Fibroblast of villous mesenchyme (primary cell): ENCODE measurements at regions not wholly inside any gene's neighbourhood (a gene's known extent, or its start where the extent isn't known, plus 50 kb on each side); places are given as distances from the start of the nearest gene placed in this dataset.
"Not testable (repeated sequence)": the region's sequence is repeated elsewhere in the genome, so short reads cannot be mapped to it uniquely, and the experiment has no call there.

Source experiments
- DNase-seq: peaks from one replicate; pipeline ENCODE4 v3.0.0-alpha.2; 2010; ENCODE audit warnings: low read depth
- H3K4me3 ChIP-seq: 2 replicates; pipeline ENCODE4 v1.5.1; 2011; ENCODE audit warnings: low read depth, mild to moderate bottlenecking, low read length
- TF ChIP-seq, protein P1 (sequence below): IDR thresholded peaks from 2 replicates; pipeline ENCODE4 v1.5.1; 2012; ENCODE audit warnings: low read depth, mild to moderate bottlenecking, low read length; ENCODE audit not compliant: insufficient read depth

DNA sequence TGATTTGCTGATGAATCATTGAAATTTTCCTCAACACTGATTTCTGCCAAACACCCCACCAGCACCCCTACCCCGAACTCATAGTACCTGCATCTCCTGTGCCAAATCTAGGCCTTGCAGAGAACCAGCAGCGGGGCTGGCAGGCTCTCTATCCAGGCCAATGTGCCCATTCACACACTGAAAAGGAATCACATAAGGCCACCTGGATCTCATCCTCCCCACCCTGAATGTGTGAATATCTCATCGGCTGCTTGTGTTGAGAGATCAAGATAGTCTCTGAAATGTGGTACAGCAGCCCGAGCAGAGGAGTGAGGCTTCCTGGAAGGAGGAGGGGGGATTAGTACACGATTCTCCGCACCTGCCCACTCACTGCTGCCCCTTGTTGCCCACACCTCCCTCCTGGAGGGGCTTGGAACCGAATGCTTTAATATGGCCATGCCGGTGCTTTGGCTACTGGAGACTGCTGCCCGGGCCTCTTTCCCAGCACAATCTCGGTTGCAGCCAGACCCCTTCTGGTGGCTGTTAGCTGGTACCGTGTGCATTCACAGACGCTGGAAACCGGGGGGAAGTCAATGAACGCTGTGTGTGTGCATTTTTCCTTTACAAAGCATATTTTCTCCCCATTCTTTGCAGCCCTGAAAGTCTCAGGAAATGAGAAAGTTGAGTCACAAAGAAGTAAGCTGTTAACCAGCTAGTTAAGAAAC, 619.5 kb downstream of the MATN1 start:
- TF ChIP-seq, protein P1, sequence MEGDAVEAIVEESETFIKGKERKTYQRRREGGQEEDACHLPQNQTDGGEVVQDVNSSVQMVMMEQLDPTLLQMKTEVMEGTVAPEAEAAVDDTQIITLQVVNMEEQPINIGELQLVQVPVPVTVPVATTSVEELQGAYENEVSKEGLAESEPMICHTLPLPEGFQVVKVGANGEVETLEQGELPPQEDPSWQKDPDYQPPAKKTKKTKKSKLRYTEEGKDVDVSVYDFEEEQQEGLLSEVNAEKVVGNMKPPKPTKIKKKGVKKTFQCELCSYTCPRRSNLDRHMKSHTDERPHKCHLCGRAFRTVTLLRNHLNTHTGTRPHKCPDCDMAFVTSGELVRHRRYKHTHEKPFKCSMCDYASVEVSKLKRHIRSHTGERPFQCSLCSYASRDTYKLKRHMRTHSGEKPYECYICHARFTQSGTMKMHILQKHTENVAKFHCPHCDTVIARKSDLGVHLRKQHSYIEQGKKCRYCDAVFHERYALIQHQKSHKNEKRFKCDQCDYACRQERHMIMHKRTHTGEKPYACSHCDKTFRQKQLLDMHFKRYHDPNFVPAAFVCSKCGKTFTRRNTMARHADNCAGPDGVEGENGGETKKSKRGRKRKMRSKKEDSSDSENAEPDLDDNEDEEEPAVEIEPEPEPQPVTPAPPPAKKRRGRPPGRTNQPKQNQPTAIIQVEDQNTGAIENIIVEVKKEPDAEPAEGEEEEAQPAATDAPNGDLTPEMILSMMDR, result no peak
- H3K4me3 ChIP-seq, result no peak overlapping the region
- no peak for DNase-seq

DNA sequence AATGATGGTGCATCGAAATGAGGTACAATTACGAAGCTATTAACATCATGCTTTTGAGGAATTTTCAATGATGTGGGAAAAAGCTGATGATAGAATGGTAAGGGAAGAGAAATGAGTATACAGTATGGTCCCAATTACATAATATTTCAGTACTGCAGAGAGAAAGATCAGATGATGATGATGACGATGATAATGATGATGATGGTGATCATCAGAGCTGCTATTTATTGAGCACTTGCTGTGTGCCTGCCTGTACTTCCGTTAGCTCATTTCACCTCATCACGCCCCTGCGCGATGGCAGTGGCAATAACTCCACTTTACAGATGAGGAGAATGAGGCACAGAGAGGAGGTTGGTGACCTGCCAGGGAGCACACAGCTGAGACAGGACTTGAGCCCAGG, 620.8 kb downstream of the MATN1 start:
- H3K4me3 ChIP-seq, result no peak overlapping the region
- TF ChIP-seq, protein P1, result no peak
- DNase-seq, result no peak

DNA sequence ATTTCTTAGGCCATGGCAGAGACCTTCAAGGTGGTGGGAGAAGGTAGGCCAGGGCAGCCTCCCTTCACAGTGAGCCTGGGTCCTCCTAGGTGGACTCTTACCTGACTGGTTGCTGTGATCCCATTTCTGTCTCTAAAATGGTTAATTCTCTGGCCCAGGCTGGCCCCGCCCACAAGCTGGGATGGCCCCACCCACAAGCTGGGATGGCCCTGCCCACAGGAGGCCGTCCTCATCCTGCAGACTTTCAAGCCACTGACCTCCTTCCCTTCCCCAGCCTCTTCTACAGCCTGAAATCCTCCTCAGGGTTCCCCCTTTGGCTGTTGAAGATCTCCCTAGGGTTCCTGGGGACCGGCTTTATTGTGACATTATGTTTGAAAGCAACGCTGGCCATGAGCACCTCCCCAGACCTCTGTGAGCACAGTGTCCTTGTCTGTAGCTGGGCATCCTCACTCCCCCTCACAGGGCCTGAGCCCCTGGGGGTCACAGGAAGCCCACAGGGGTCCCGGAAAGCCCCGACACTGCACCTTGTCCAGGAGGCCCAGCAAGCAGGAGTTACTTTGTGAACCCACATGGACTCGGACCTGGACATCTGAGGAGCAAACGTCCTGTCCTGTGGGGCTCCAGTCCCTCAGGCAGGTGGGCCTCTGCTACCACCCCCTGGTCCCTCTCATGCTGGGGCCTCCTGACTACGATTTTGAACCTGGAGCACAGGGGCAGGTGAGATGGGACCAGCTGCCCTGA, 621.7 kb downstream of the MATN1 start:
- no peak for DNase-seq
- TF ChIP-seq, protein P1, result no peak
- no peak overlapping the region for H3K4me3 ChIP-seq

DNA sequence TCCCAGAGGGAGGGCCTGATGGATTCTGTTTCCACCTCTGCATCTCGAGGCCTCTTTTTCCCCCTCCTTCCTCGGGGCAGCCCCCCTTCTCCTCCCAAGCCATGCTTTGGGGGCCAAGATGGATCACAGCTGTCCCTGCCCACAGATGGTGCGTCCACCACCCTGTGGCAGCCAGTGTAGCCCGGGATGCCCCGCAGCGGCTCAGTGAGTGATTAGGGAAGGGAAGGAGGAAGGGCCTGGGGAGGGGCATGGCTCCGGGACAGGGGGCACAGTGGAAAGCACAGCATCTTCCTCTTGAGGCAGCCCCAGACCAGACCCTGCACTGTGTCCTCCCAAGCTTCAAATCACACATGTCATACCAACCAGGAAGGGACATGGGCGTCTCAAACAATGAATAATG, 622.4 kb downstream of the MATN1 start:
- DNase-seq, result no peak

DNA sequence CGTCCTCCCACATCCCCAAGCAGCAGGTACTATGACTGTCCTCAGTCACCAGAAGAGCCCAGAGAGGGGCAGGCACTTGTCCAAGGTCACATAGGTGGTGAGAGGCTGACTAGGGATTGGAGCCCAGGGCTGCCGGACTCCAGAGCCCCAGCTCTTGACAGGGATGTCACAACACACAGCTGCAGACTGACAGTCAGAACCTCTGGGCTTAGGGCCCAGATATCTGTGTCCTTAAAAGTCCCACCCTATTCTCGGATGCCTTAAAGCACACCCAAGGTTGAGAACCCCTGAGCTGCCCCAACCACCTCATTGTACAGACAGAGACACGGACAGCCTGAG, 622.9 kb downstream of the MATN1 start:
- no peak overlapping the region for H3K4me3 ChIP-seq
- no peak for DNase-seq
- TF ChIP-seq, protein P1, result no peak

More for the DNA sequence above, 622.4 kb downstream of the MATN1 start:
- TF ChIP-seq, protein P1, result no peak
- no peak overlapping the region for H3K4me3 ChIP-seq

DNA sequence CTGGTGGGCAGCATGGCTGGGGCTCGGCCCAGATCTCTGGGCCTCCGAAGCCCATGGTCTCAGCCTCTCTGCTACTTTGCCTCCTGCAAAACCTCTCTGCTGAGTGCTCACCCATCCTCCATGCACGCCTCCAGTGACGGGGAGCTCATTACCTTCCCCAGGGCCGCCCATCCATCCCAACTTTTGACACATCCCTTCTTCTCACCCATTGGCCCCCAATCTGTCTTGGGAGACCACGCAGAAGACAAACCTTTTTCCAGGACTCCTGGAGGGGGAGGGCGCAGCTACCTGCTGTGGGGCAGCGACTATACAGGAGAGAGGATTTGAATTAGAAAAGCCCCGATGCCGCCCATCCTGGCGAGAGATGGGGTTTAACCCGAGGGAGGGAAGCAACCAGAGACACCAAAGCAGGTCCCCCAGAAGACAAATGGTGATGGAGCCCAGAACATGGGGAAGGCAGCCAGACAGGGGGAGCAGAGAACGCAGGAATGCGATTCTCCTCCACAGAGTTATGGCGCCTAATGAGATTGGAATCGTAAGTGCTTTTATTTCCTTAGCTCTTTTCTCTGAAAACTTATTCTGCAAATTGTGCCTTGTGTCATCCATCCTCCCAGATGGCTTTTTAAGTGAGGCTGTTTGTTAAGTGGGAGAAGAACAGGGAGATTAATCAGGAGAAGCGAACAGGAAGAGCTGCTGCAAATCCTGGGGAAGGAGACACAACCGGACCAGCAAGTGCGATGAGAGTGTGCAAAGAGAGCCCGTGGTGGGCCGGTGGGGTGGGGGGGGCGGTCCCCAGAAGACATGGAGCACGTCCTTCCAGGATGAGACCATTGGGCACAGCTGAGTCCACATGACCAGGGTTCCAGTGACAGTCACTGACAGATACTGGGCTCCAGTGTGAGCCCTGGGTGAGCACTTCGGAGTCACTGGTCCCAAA, 623.5 kb downstream of the MATN1 start:
- TF ChIP-seq, protein P1, result no peak
- no peak overlapping the region for H3K4me3 ChIP-seq
- DNase-seq, result no peak

DNA sequence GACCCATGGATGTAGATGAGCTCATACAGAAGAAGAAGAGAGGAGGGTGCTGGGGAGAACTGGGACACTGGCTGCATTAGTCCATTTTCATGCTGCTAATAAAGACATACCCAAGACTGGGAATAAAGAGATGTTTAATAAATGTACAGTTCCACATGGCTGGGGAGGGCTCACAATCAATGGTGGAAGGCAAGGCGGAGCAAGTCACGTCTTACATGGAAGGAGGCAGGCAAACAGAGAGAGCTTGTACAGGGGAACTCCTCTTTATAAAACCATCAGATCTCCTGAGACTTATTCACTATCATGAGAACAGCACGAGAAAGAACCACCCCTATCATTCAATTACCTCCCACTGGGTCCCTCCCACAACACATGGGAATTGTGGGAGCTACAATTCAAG, 625.5 kb downstream of the MATN1 start:
- H3K4me3 ChIP-seq, DNase-seq: not testable (repeated sequence)
